ENCODE measurements at regions not wholly inside any gene's neighbourhood (a gene's known extent, or its start where the extent isn't known, plus 50 kb on each side); places are given as distances from the start of the nearest gene placed in this dataset.

DNA sequence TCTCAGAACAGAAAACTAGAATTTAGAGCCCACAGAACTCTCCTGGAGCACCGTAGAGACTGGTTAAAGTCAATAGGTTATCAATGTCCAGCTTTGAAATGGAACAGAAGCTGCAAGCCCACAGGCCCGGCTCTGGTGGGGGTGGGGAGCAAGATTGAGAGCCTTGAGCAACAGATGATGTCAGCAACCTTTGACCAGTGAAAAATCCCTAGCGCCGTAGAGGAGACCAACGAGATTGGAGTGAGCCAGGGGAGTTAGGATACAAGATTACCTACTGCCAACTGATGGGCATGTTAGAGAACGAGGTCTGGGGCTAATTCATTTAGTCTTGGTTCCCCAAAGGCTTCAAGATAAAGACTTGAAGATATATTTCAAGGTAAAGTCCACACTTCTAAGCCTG, 345.5 kb upstream of the LMCD1 start:
- TF ChIP-seq CTCF (IDR thresholded peaks at IDR 0.05; ENCODE audit: poor library complexity, severe bottlenecking), result no peak
- no peak for TF ChIP-seq EP300 (conservative IDR thresholded peaks at IDR 0.05; ENCODE audit: poor library complexity, severe bottlenecking)
- no peak for TF ChIP-seq POLR2AphosphoS5 (IDR thresholded peaks at IDR 0.05)
- no peak for TF ChIP-seq TAF1 (IDR thresholded peaks at IDR 0.05; ENCODE audit: low read depth)
- TF ChIP-seq RAD21 (conservative IDR thresholded peaks at IDR 0.05), result no peak
- no peak for TF ChIP-seq EZH2 (IDR thresholded peaks at IDR 0.05; ENCODE audit: borderline replicate concordance, insufficient read depth, low read length, poor library complexity, severe bottlenecking)
- no peak for TF ChIP-seq SMC3 (conservative IDR thresholded peaks at IDR 0.05; ENCODE audit: poor library complexity)
- no peak for TF ChIP-seq REST (IDR thresholded peaks at IDR 0.05; ENCODE audit: borderline replicate concordance)
- TF ChIP-seq MXI1 (conservative IDR thresholded peaks at IDR 0.05; ENCODE audit: poor library complexity, severe bottlenecking), result no peak
